Left renal cortex interstitium (tissue), 4 donors: ENCODE measurements at regions not wholly inside any gene's neighbourhood (a gene's known extent, or its start where the extent isn't known, plus 50 kb on each side); places are given as distances from the start of the nearest gene placed in this dataset.
"Not testable (repeated sequence)": the region's sequence is repeated elsewhere in the genome, so short reads cannot be mapped to it uniquely, and the experiment has no call there.

ENCODE experiments used
- DNase-seq, 4 donors: peaks; one replicate each; pipeline ENCODE4 v3.0.0-alpha.2; 2013; ENCODE audit warnings: low read depth in 4 of 4, low spot score in 2 of 4, missing footprints in 1 of 4

GRCh38 chr1:100791586-100791985 is 72.0 kb downstream of the VCAM1 start:
- no peak for DNase-seq

DNA sequence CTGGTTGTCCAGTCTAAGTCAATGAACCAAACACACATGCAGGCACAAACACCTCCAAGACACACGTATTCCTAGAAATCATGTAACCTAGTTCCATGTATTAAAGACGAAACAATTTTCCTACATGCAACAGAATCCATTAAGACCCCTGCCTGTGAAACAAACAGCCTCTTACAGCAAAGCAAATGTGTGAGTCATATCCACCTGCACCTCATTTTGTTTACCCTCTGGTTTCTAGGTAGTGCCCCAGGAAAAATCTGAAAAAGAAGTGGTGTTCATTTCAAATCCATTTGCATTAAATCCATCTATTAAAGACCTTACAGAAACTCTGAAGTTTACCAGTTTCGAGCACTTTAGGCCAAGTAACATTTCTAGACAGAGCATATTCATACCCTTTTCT is 74.1 kb downstream of the VCAM1 start:
- no peak for DNase-seq

GRCh38 chr1:100794748-100795645 is 75.5 kb downstream of the VCAM1 start:
- DNase-seq = peak in 2 of 4 donors; percentile 33 to 45

- no peak for DNase-seq
These were observed 76.1 kb downstream of the VCAM1 start for GRCh38 chr1:100795646-100795985.

GRCh38 chr1:100796046-100796445 is 76.5 kb downstream of the VCAM1 start:
- no peak for DNase-seq

DNA sequence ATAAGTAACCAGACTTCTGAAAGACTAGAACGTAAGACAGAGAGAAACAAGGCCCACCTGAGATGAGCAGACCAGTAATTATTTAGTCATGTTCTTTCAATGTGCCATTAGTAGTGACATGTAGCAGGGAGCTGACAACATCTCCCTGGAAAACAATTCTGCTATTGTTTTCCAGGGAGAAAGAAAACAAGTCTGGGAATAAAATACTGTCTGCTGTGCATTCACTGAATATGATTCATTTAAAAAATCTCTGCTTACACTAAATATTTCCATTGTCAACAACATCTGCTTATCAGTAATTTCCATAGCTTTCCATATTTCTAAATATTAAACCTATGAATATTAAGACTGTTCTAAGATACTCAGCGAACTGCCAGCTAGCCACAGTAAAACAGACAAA is 80.0 kb downstream of the VCAM1 start:
- no peak for DNase-seq

DNA sequence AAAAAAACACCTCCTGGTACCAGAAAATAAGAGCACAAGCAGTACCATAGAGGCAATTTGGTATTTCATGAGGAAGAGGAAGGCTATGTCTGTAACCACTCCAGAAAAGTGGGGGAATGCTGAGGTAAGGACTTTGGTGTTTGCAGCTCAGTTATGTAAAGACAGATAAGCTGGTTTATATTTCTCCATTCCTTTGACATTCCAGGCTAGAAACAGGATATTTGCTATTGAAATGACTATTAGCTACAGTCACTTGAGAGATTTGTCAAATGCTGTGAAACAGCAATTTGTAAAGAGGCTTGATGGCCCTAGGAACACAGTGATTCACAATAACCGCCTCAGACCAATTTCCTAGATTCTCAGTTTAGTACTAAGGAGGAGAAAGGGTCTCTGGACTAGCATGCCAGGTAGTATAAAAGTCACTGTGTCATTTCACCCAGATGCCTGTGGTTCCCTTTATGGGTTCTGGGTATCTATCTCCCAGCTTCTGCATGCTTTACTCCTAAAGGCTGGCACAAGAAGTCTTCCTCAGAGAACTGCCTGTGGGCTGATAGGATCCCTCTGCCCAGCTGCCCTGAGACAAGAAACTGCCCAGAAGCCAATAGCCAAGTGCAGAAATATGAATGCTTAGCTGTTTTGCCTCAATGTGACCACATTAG is 80.5 kb downstream of the VCAM1 start:
- no peak for DNase-seq

DNA sequence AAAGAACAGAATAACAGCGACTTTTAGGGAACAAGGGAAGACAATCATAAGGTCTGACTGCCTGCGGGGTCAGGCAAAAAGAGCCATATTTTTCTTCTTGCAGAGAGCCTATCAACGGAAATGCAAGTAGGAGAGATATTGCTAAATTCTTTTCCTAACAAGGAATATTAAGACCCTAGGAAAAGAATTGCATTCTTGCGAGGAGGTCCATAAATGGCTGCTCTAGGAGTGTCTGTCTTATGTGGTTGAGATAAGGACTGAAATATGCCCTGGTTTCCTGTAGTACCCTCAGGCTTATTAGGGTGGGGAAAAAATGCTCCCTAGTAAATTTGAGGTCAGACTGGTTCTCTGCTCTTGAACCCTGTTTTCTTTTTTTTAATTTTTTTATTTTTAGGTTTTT is 81.7 kb downstream of the VCAM1 start:
- not testable (repeated sequence) for DNase-seq

GRCh38 chr1:100803280-100803679 is 83.7 kb downstream of the VCAM1 start:
- DNase-seq = not testable (repeated sequence)

DNA sequence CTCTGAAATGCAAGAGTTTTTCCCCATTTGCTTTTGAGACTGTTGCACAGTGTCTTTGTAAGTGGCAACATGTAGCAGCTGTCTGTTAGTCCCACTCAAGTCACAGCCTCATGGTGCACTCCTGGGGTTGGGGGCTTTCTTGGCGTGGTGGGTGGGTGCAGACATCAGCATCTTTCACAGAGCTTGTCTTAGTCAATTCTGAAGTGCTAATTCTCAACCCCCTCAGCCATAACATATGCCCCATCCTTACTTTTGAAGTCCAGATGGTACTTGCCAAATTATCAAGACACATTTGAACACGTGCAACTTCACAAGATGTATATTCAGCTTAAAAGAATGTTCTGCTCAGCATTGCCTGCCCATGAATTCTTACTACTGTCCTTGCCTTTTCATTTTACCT is 87.1 kb downstream of the VCAM1 start:
- DNase-seq = no peak

- DNase-seq = no peak
These were observed 84.3 kb downstream of the EXTL2 start for GRCh38 chr1:100810360-100810759.

DNA sequence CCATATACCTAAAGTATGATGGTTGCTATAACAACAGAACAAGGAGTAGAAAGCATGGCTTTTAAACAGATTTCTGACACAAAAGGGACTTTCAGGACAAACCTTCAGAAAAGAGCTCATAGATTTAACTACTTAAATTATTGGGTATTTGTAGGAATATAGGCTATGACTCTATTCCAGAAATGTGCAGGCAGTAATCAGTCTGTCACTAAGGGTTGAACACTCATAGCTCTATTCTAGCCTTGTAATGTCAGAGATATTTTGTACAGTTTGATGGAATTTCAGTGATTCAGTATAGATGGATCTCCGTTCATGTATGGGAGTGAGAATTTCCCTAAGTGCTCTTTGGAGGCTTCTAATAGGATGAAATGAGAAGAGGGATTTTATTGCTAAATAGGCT is 82.8 kb downstream of the EXTL2 start:
- DNase-seq = no peak

GRCh38 chr1:100814938-100815337 is 79.7 kb downstream of the EXTL2 start:
- not testable (repeated sequence) for DNase-seq

GRCh38 chr1:100816049-100816448 is 78.6 kb downstream of the EXTL2 start:
- DNase-seq = no peak

DNA sequence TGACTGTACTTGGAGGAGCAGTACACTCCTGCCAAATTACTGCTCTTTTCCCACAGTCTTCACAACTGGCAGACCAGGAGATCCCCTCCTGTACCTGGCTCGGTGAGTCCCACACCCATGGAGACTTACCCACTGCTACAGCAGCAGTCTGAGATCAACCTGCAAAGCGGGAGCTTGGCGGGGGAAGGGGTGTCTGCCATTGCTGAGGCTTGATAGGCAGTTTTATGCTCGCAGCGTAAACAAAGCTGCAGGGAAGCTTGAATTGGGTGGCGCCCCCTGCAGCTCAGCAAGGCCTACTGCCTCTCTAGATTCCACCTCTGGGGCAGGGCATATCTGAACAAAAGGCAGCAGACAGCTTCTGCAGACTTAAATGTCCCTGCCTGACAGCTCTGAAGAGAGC is 74.4 kb downstream of the EXTL2 start:
- DNase-seq = not testable (repeated sequence)

GRCh38 chr1:100821919-100822318 is 72.7 kb downstream of the EXTL2 start:
- not testable (repeated sequence) for DNase-seq
